Neural cell (in vitro differentiated cells): ENCODE measurements at regions not wholly inside any gene's neighbourhood (a gene's known extent, or its start where the extent isn't known, plus 50 kb on each side); places are given as distances from the start of the nearest gene placed in this dataset.

Experiments used
- H2AFZ ChIP-seq: fragments of 200-600, 300-800 bp; sonication (generic), shearing (Covaris generic); 2 replicates; pipeline ENCODE4 v1.6.0; 2014; ENCODE audit warnings: low read depth, mild to moderate bottlenecking, antibody characterized with exemption, low read length, moderate library complexity
- H3F3A ChIP-seq: fragments of 200-600 bp; shearing (Covaris generic); 2 replicates; pipeline ENCODE4 v1.6.1; 2016; ENCODE audit warnings: mild to moderate bottlenecking, moderate library complexity, mixed read lengths, antibody characterized with exemption, low read length; ENCODE audit not compliant: insufficient read depth, poor library complexity, severe bottlenecking
- H3K27ac ChIP-seq: fragments of 200-600, 300-800 bp; sonication (generic), shearing (Covaris generic); 2 replicates; pipeline ENCODE4 v1.5.1; 2014; ENCODE audit warnings: mild to moderate bottlenecking, low read length, moderate library complexity
- H3K27me3 ChIP-seq: fragments of 300-800, 200-600 bp; sonication (generic), shearing (Covaris generic); 2 replicates; pipeline ENCODE4 v1.6.0; 2014; ENCODE audit warnings: mild to moderate bottlenecking, low read depth, low read length, moderate library complexity; ENCODE audit not compliant: insufficient read depth
- H3K36me3 ChIP-seq: fragments of 300-800, 200-600 bp; sonication (generic), shearing (Covaris generic); 2 replicates; pipeline ENCODE4 v1.5.1; 2014; ENCODE audit warnings: mild to moderate bottlenecking, antibody characterized with exemption, low read length, moderate library complexity; ENCODE audit not compliant: insufficient read depth
- H3K4me2 ChIP-seq: fragments of 300-800, 200-600 bp; sonication (generic), shearing (Covaris generic); 2 replicates; pipeline ENCODE4 v1.6.0; 2014; ENCODE audit warnings: mild to moderate bottlenecking, low read length
- H3K4me3 ChIP-seq: fragments of 300-800, 200-600 bp; sonication (generic), shearing (Covaris generic); 2 replicates; pipeline ENCODE4 v1.5.1; 2014; ENCODE audit warnings: mild to moderate bottlenecking, low read length, moderate library complexity
- H3K79me2 ChIP-seq: fragments of 200-600 bp; shearing (Covaris generic); replicated peaks from 2 replicates; pipeline ENCODE4 v1.6.0; 2014; ENCODE audit warnings: mild to moderate bottlenecking, low read length, moderate library complexity; ENCODE audit not compliant: insufficient read depth
- H3K9ac ChIP-seq: fragments of 300-800, 200-600 bp; sonication (generic), shearing (Covaris generic); 2 replicates; pipeline ENCODE4 v1.6.1; 2016; ENCODE audit warnings: mild to moderate bottlenecking, low read length, mixed read lengths
- H3K9me2 ChIP-seq: fragments of 200-600 bp; shearing (Covaris generic); 2 replicates; pipeline ENCODE4 v1.6.1; 2016; ENCODE audit warnings: mild to moderate bottlenecking, low read length, mixed read lengths; ENCODE audit not compliant: insufficient read depth
- H3K9me3 ChIP-seq: fragments of 200-600, 300-800 bp; sonication (generic), shearing (Covaris generic); 2 replicates; pipeline ENCODE4 v1.6.1; 2016; ENCODE audit warnings: mild to moderate bottlenecking, mixed run types, low read length, moderate library complexity, mixed read lengths
- H4K20me1 ChIP-seq: fragments of 200-600 bp; shearing (Covaris generic); 2 replicates; pipeline ENCODE4 v1.6.1; 2016; ENCODE audit warnings: mild to moderate bottlenecking, mixed run types; ENCODE audit not compliant: insufficient read depth
- CTCF ChIP-seq: fragments of 450-650 bp; IDR thresholded peaks from 2 replicates; pipeline ENCODE4 v1.5.1; 2014; ENCODE audit warnings: antibody characterized with exemption, mild to moderate bottlenecking, moderate library complexity; ENCODE audit not compliant: poor library complexity, severe bottlenecking
- EP300 ChIP-seq: fragments of 450-650 bp; conservative IDR thresholded peaks from 2 replicates; pipeline ENCODE4 v1.6.1; 2014; ENCODE audit warnings: antibody characterized with exemption, mild to moderate bottlenecking, moderate library complexity; ENCODE audit not compliant: poor library complexity, severe bottlenecking
- EZH2 ChIP-seq: fragments of 200-600, 300-800 bp; shearing (Covaris generic), sonication (generic); IDR thresholded peaks from 2 replicates; pipeline ENCODE4 v1.6.1; 2014; ENCODE audit warnings: antibody characterized with exemption, low read length, borderline replicate concordance, mild to moderate bottlenecking; ENCODE audit not compliant: insufficient read depth, poor library complexity, severe bottlenecking
- MXI1 ChIP-seq: fragments of 450-650 bp; conservative IDR thresholded peaks from 2 replicates; pipeline ENCODE4 v1.6.1; 2014; ENCODE audit warnings: antibody characterized with exemption, mild to moderate bottlenecking; ENCODE audit not compliant: poor library complexity, severe bottlenecking
- POLR2AphosphoS5 ChIP-seq: IDR thresholded peaks from 2 replicates; pipeline ENCODE4 v1.6.1; 2012
- RAD21 ChIP-seq: fragments of 450-650 bp; conservative IDR thresholded peaks from 2 replicates; pipeline ENCODE4 v1.6.1; 2014; ENCODE audit warnings: antibody characterized with exemption, mild to moderate bottlenecking, moderate library complexity
- SMC3 ChIP-seq: fragments of 450-650 bp; conservative IDR thresholded peaks from 2 replicates; pipeline ENCODE4 v1.6.1; 2014; ENCODE audit warnings: antibody characterized with exemption, mild to moderate bottlenecking, moderate library complexity; ENCODE audit not compliant: poor library complexity
- TAF1 ChIP-seq: IDR thresholded peaks from 2 replicates; pipeline ENCODE4 v1.6.1; 2012; ENCODE audit warnings: low read depth
- TF ChIP-seq, protein P1 (sequence below): IDR thresholded peaks from 2 replicates; pipeline ENCODE4 v1.6.1; 2012; ENCODE audit warnings: borderline replicate concordance

GRCh38 chr13:22077764-22078163 lies 406.9 kb downstream of the FGF9 start:
- H3K9ac ChIP-seq = no peak overlapping the region
- no peak overlapping the region for H3K27ac ChIP-seq
- no peaks in the 10 kb centered on the region for H3K9me2 ChIP-seq
- no peaks in the 10 kb centered on the region for H3K27me3 ChIP-seq
- no peak overlapping the region for H3K4me3 ChIP-seq
- no peaks in the 10 kb centered on the region for H3K36me3 ChIP-seq
- no peaks in the 10 kb centered on the region for H3F3A ChIP-seq
- H3K9me3 ChIP-seq = no peaks in the 10 kb centered on the region
- H3K4me2 ChIP-seq = no peak overlapping the region
- H2AFZ ChIP-seq = no peak overlapping the region
- no peaks in the 10 kb centered on the region for H3K79me2 ChIP-seq
- no peaks in the 10 kb centered on the region for H4K20me1 ChIP-seq
- no peak for TF ChIP-seq EZH2
- no peak for TF ChIP-seq CTCF
- no peak for TF ChIP-seq TAF1
- no peak for TF ChIP-seq POLR2AphosphoS5
- TF ChIP-seq, protein P1, sequence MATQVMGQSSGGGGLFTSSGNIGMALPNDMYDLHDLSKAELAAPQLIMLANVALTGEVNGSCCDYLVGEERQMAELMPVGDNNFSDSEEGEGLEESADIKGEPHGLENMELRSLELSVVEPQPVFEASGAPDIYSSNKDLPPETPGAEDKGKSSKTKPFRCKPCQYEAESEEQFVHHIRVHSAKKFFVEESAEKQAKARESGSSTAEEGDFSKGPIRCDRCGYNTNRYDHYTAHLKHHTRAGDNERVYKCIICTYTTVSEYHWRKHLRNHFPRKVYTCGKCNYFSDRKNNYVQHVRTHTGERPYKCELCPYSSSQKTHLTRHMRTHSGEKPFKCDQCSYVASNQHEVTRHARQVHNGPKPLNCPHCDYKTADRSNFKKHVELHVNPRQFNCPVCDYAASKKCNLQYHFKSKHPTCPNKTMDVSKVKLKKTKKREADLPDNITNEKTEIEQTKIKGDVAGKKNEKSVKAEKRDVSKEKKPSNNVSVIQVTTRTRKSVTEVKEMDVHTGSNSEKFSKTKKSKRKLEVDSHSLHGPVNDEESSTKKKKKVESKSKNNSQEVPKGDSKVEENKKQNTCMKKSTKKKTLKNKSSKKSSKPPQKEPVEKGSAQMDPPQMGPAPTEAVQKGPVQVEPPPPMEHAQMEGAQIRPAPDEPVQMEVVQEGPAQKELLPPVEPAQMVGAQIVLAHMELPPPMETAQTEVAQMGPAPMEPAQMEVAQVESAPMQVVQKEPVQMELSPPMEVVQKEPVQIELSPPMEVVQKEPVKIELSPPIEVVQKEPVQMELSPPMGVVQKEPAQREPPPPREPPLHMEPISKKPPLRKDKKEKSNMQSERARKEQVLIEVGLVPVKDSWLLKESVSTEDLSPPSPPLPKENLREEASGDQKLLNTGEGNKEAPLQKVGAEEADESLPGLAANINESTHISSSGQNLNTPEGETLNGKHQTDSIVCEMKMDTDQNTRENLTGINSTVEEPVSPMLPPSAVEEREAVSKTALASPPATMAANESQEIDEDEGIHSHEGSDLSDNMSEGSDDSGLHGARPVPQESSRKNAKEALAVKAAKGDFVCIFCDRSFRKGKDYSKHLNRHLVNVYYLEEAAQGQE = no peak
- no peak for TF ChIP-seq SMC3
- no peak for TF ChIP-seq RAD21
- TF ChIP-seq EP300 = no peak
- no peak for TF ChIP-seq MXI1

- TF ChIP-seq EP300 = no peak
- TF ChIP-seq, protein P1 = no peak
- no peak for TF ChIP-seq EZH2
- no peak for TF ChIP-seq MXI1
- no peak for TF ChIP-seq RAD21
- no peak for TF ChIP-seq TAF1
- no peak for TF ChIP-seq SMC3
- no peak for TF ChIP-seq POLR2AphosphoS5
- no peak for TF ChIP-seq CTCF
- no peak overlapping the region for H3K9ac ChIP-seq
- H3K27me3 ChIP-seq = no peaks in the 10 kb centered on the region
- H3K27ac ChIP-seq = no peak overlapping the region
- no peak overlapping the region for H2AFZ ChIP-seq
- H3K4me2 ChIP-seq = no peak overlapping the region
- H3K36me3 ChIP-seq = no peaks in the 10 kb centered on the region
- no peaks in the 10 kb centered on the region for H3K9me2 ChIP-seq
- H4K20me1 ChIP-seq = no peaks in the 10 kb centered on the region
- H3K79me2 ChIP-seq = no peaks in the 10 kb centered on the region
- no peaks in the 10 kb centered on the region for H3F3A ChIP-seq
- H3K9me3 ChIP-seq = no peaks in the 10 kb centered on the region
- H3K4me3 ChIP-seq = no peak overlapping the region
These were observed 409.1 kb downstream of the FGF9 start for GRCh38 chr13:22079961-22080360.
